H9 (cell line): ENCODE measurements at regions not wholly inside any gene's neighbourhood (a gene's known extent, or its start where the extent isn't known, plus 50 kb on each side); places are given as distances from the start of the nearest gene placed in this dataset.

Source experiments
- DNase-seq: peaks from one replicate; pipeline ENCODE4 v3.0.0-alpha.2; 2017
- H2AFZ ChIP-seq: one replicate; pipeline ENCODE4 v1.6.1; 2013; ENCODE audit warnings: mild to moderate bottlenecking, low read length, control low read depth, moderate library complexity
- H2AK5ac ChIP-seq: 2 replicates; pipeline ENCODE4 v1.6.1; 2013; ENCODE audit warnings: low read length, control low read depth, mixed read lengths; ENCODE audit not compliant: insufficient read length
- H2BK120ac ChIP-seq: one replicate; pipeline ENCODE4 v1.6.1; 2013; ENCODE audit warnings: low read depth, mild to moderate bottlenecking, low read length, control low read depth, inconsistent platforms; ENCODE audit not compliant: poor library complexity, severe bottlenecking
- H2BK12ac ChIP-seq: 2 replicates; pipeline ENCODE4 v1.6.1; 2013; ENCODE audit warnings: low read length, control low read depth, mixed read lengths, low read depth; ENCODE audit not compliant: insufficient read length
- H2BK15ac ChIP-seq: 2 replicates; pipeline ENCODE4 v1.6.1; 2013; ENCODE audit warnings: low read depth, low read length, control low read depth
- H2BK20ac ChIP-seq: one replicate; pipeline ENCODE4 v1.6.1; 2013; ENCODE audit warnings: low read depth, mild to moderate bottlenecking, low read length, control low read depth, inconsistent platforms; ENCODE audit not compliant: poor library complexity, severe bottlenecking
- H2BK5ac ChIP-seq: 2 replicates; pipeline ENCODE4 v1.6.1; 2013; ENCODE audit warnings: low read length, control low read depth, mixed read lengths; ENCODE audit not compliant: insufficient read length
- H3K14ac ChIP-seq: 2 replicates; pipeline ENCODE4 v1.6.1; 2013; ENCODE audit warnings: low read length, control low read depth; ENCODE audit not compliant: insufficient read depth
- H3K18ac ChIP-seq: 2 replicates; pipeline ENCODE4 v1.6.1; 2013; ENCODE audit warnings: low read depth, mild to moderate bottlenecking, mixed read lengths, low read length, control low read depth; ENCODE audit not compliant: insufficient read length
- H3K23ac ChIP-seq: 2 replicates; pipeline ENCODE4 v1.6.1; 2013; ENCODE audit warnings: low read length, control low read depth, mixed read lengths, low read depth; ENCODE audit not compliant: insufficient read length
- H3K23me2 ChIP-seq: 2 replicates; pipeline ENCODE4 v1.6.1; 2013; ENCODE audit warnings: low read depth, mild to moderate bottlenecking, mixed read lengths, low read length, control low read depth; ENCODE audit not compliant: insufficient read length, poor library complexity, severe bottlenecking
- H3K27ac ChIP-seq: 2 replicates; pipeline ENCODE4 v1.5.1; 2013; ENCODE audit warnings: low read length, control low read depth, mixed read lengths, low read depth; ENCODE audit not compliant: insufficient read length
- H3K27me3 ChIP-seq: 2 replicates; pipeline ENCODE4 v1.6.1; 2013; ENCODE audit warnings: low read length, control low read depth, inconsistent platforms; ENCODE audit not compliant: insufficient read depth
- H3K4ac ChIP-seq: 2 replicates; pipeline ENCODE4 v1.6.1; 2013; ENCODE audit warnings: low read depth, mild to moderate bottlenecking, control low read depth, inconsistent platforms, low read length, moderate library complexity
- H3K4me1 ChIP-seq: 2 replicates; pipeline ENCODE4 v1.6.1; 2013; ENCODE audit warnings: low read length, control low read depth, inconsistent platforms; ENCODE audit not compliant: insufficient read depth
- H3K4me2 ChIP-seq: 2 replicates; pipeline ENCODE4 v1.6.1; 2013; ENCODE audit warnings: low read length, control low read depth, mixed read lengths; ENCODE audit not compliant: insufficient read length, insufficient read depth
- H3K56ac ChIP-seq: 2 replicates; pipeline ENCODE4 v1.6.1; 2013; ENCODE audit warnings: low read depth, mild to moderate bottlenecking, mixed read lengths, low read length, control low read depth; ENCODE audit not compliant: insufficient read length
- H3K79me1 ChIP-seq: 2 replicates; pipeline ENCODE4 v1.6.1; 2013; ENCODE audit warnings: low read depth, mild to moderate bottlenecking, moderate library complexity, low read length, control low read depth, inconsistent platforms; ENCODE audit not compliant: insufficient read depth, poor library complexity, severe bottlenecking
- H3K79me2 ChIP-seq: 2 replicates; pipeline ENCODE4 v1.6.1; 2013; ENCODE audit warnings: low read length, control low read depth, inconsistent platforms; ENCODE audit not compliant: insufficient read depth
- H3K9ac ChIP-seq: 2 replicates; pipeline ENCODE4 v1.6.1; 2013; ENCODE audit warnings: low read length, control low read depth, mixed read lengths; ENCODE audit not compliant: insufficient read length; ENCODE audit errors: extremely low read depth
- H3K9me3 ChIP-seq: one replicate; pipeline ENCODE4 v1.6.1; 2013; ENCODE audit warnings: low read depth, low read length, inconsistent platforms; ENCODE audit not compliant: control insufficient read depth
- H3T11ph ChIP-seq: one replicate; pipeline ENCODE4 v1.6.1; 2013; ENCODE audit warnings: mild to moderate bottlenecking, low read length, control low read depth, inconsistent platforms
- H4K20me1 ChIP-seq: one replicate; pipeline ENCODE4 v1.6.1; 2013; ENCODE audit not compliant: control insufficient read depth, insufficient read length, insufficient read depth
- H4K5ac ChIP-seq: 2 replicates; pipeline ENCODE4 v1.6.1; 2013; ENCODE audit warnings: low read depth, mild to moderate bottlenecking, mixed read lengths, low read length, control low read depth; ENCODE audit not compliant: insufficient read length
- H4K8ac ChIP-seq: replicated peaks from 2 replicates; pipeline ENCODE4 v1.6.1; 2013; ENCODE audit warnings: low read length, control low read depth, mixed read lengths, low read depth; ENCODE audit not compliant: insufficient read length
- H4K91ac ChIP-seq: 2 replicates; pipeline ENCODE4 v1.6.1; 2013; ENCODE audit warnings: low read depth, mild to moderate bottlenecking, moderate library complexity, mixed read lengths, low read length, control low read depth; ENCODE audit not compliant: insufficient read length
- H3K27ac Mint-ChIP-seq, 3 experiments: 2 replicates in 2 of 3; 3 replicates in 1 of 3; pipeline ENCODE4 v1.8.0; 2020 to 2021; ENCODE audit warnings: mixed read lengths in 3 of 3, mild to moderate bottlenecking in 1 of 3, moderate library complexity in 1 of 3
- H3K27me3 Mint-ChIP-seq: 2 replicates; pipeline ENCODE4 v1.8.0; 2021; ENCODE audit warnings: low read depth, mild to moderate bottlenecking, moderate library complexity, mixed read lengths
- H3K36me3 Mint-ChIP-seq, 3 experiments: 2 replicates in 2 of 3; 3 replicates in 1 of 3; pipeline ENCODE4 v1.8.0; 2020 to 2021; ENCODE audit warnings: low read depth in 3 of 3, mixed read lengths in 3 of 3; ENCODE audit not compliant: insufficient read depth in 1 of 3
- H3K4me1 Mint-ChIP-seq, 2 experiments: 2 replicates each; pipeline ENCODE4 v1.8.0; 2020; ENCODE audit warnings: mixed read lengths in 2 of 2
- H3K4me3 Mint-ChIP-seq, 2 experiments: 2 replicates in 1 of 2; 3 replicates in 1 of 2; pipeline ENCODE4 v1.8.0; 2020 to 2021; ENCODE audit warnings: mild to moderate bottlenecking in 2 of 2, mixed read lengths in 2 of 2, moderate library complexity in 1 of 2
- H3K9me3 Mint-ChIP-seq, 2 experiments: 2 replicates in 1 of 2; 3 replicates in 1 of 2; pipeline ENCODE4 v1.8.0; 2020; ENCODE audit warnings: mild to moderate bottlenecking in 2 of 2, mixed read lengths in 2 of 2, moderate library complexity in 1 of 2
- CTCF ChIP-seq: fragments of 200-600 bp; sonication (generic); conservative IDR thresholded peaks from 3 replicates; pipeline ENCODE4 v1.8.0; 2021; ENCODE audit warnings: antibody characterized with exemption, mild to moderate bottlenecking
- WGBS: extraction: QIAGEN DNeasy Blood & Tissue Kit; methylation state at CpG from one replicate; pipeline ENCODE4 v1.1.7; 2013; ENCODE audit warnings: missing lambda C conversion rate, low lambda C conversion rate, mixed read lengths; ENCODE audit not compliant: insufficient read length; ENCODE audit errors: extremely low coverage; 5-methylcytosine and 5-hydroxymethylcytosine counted together

GRCh38 chr10:55033061-55033460 is 232.0 kb upstream of the PCDH15 start:
- no peak overlapping the region for H4K5ac ChIP-seq
- no peaks in the 10 kb centered on the region for H3K79me1 ChIP-seq
- H3K18ac ChIP-seq = no peak overlapping the region
- H2BK5ac ChIP-seq = no peak overlapping the region
- no peak overlapping the region for H2AFZ ChIP-seq
- no peaks in the 10 kb centered on the region for H3K4me1 ChIP-seq
- no peak overlapping the region for H3K23ac ChIP-seq
- no peak overlapping the region for H2BK20ac ChIP-seq
- Mint-ChIP-seq H3K4me3 (no peak overlapping the region), H3K4me1 (no peaks in the 10 kb centered on the region), H3K36me3 (0 out of 7 replicates have a peak, but pooled peaks cover 0 to 7% (median 0%) of the 10 kb centered on the region in 3 experiments), H3K9me3 (peaks cover 0 to 2% of the 10 kb centered on the region in 2 experiments; a peak in 1 of 5 replicates), H3K27ac (no peak overlapping the region), H3K27me3 (no peaks in the 10 kb centered on the region)
- no peak overlapping the region for H3K4me2 ChIP-seq
- TF ChIP-seq CTCF = no peak
- no peak overlapping the region for H4K91ac ChIP-seq
- no peaks in the 10 kb centered on the region for H3K27me3 ChIP-seq
- no peak overlapping the region for H3K14ac ChIP-seq
- no peak overlapping the region for H2BK15ac ChIP-seq
- DNase-seq = no peak
- H3K23me2 ChIP-seq = no peaks in the 10 kb centered on the region
- H4K8ac ChIP-seq = no peak overlapping the region
- no peaks in the 10 kb centered on the region for H3K79me2 ChIP-seq
- H3K9ac ChIP-seq = no peak overlapping the region
- no peak overlapping the region for H2BK120ac ChIP-seq
- no peak overlapping the region for H3K4ac ChIP-seq
- no peak overlapping the region for H2AK5ac ChIP-seq
- no peaks in the 10 kb centered on the region for H3K9me3 ChIP-seq
- WGBS = no CpG with 5 or more reads among the region's 4 CpGs
- no peaks in the 10 kb centered on the region for H4K20me1 ChIP-seq
- no peak overlapping the region for H2BK12ac ChIP-seq
- H3K56ac ChIP-seq = no peak overlapping the region
- no peak overlapping the region for H3K27ac ChIP-seq
- no peak overlapping the region for H3T11ph ChIP-seq
